ENCODE measurements at regions not wholly inside any gene's neighbourhood (a gene's known extent, or its start where the extent isn't known, plus 50 kb on each side); places are given as distances from the start of the nearest gene placed in this dataset.

DNA sequence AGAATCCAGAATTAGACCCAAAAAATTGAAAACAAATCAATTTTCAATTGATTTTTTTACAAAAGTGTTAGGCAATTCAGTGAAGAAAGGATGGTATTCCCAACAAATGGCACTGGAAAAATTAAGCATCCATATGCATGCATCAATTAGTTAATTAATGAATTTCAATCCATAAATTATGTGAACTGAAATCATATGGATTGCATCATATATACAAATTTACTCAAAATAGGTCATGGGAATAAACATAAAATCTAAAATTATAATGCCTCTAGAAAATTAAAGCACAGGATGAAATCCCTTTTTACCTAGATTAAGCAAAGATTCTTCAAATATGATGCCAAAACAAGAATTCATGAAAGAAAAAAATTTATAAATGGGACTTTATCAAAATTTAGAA, 213.9 kb upstream of the KLHL29 start:
- Histone ChIP-seq H3K4me2 (ENCODE audit: low read length) (no peak overlapping the region), H3K27me3 (ENCODE audit: control insufficient read depth, insufficient read depth, low read length) (no peaks in the 10 kb centered on the region), H3K36me3 (ENCODE audit: control insufficient read depth, insufficient read depth, low read length) (no peaks in the 10 kb centered on the region), H3K9me3 (ENCODE audit: control insufficient read depth, low read length) (no peaks in the 10 kb centered on the region), H3K79me2 (no peaks in the 10 kb centered on the region), H3K9ac (no peak overlapping the region), H3K27ac (no peak overlapping the region), H2AFZ (no peak overlapping the region), H3K4me3 (ENCODE audit: low read depth, low read length) (no peak overlapping the region), H3K4me1 (no peaks in the 10 kb centered on the region)
- TF ChIP-seq, protein P1, sequence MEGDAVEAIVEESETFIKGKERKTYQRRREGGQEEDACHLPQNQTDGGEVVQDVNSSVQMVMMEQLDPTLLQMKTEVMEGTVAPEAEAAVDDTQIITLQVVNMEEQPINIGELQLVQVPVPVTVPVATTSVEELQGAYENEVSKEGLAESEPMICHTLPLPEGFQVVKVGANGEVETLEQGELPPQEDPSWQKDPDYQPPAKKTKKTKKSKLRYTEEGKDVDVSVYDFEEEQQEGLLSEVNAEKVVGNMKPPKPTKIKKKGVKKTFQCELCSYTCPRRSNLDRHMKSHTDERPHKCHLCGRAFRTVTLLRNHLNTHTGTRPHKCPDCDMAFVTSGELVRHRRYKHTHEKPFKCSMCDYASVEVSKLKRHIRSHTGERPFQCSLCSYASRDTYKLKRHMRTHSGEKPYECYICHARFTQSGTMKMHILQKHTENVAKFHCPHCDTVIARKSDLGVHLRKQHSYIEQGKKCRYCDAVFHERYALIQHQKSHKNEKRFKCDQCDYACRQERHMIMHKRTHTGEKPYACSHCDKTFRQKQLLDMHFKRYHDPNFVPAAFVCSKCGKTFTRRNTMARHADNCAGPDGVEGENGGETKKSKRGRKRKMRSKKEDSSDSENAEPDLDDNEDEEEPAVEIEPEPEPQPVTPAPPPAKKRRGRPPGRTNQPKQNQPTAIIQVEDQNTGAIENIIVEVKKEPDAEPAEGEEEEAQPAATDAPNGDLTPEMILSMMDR (IDR thresholded peaks at IDR 0.05), result no peak

DNA sequence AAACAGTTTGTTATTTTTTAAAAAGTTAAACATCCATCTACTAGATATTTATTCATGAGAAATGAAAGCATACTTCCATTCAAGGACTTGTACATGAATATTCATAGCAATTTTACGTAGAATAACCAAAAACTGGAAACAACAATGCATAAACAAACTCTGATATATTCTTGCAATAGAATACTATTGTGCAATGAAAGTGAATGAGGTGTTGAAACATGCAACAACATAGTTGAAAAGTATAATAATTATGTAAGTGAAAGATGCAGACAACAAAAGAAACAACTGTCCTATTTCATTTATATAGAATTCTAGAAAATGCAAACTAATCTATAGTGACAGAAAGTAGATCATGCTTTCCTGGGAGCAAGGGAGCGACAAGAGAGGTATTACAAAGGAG, 206.6 kb upstream of the KLHL29 start:
- TF ChIP-seq, protein P1 (IDR thresholded peaks at IDR 0.05), result no peak
- Histone ChIP-seq H3K27me3 (ENCODE audit: control insufficient read depth, insufficient read depth, low read length) (no peaks in the 10 kb centered on the region), H3K79me2 (no peaks in the 10 kb centered on the region), H3K4me3 (ENCODE audit: low read depth, low read length) (no peak overlapping the region), H3K4me1 (no peaks in the 10 kb centered on the region), H2AFZ (no peak overlapping the region), H3K36me3 (ENCODE audit: control insufficient read depth, insufficient read depth, low read length) (no peaks in the 10 kb centered on the region), H3K9ac (no peak overlapping the region), H3K4me2 (ENCODE audit: low read length) (no peak overlapping the region), H3K27ac (no peak overlapping the region), H3K9me3 (ENCODE audit: control insufficient read depth, low read length) (no peaks in the 10 kb centered on the region)

DNA sequence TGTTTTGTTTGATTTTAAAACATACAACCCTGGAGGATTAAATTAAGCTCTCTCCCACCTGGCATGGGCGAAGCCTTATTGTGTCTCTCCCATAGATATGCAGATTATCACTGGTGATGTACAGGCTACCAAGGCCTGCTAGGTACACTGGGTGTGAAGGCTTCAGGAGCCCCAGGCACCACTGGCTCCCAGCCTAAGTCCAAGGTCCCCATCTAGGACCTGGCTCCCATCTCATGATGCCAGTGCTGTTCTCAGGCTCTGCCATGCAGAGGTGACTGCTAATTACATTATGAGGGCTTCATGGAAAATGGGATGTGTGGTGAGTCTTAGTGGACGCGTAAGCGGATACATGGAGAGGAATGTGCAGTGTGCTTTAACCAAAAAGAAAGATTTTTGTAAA, 201.2 kb upstream of the KLHL29 start:
- H3K4me1 ChIP-seq, result no peaks in the 10 kb centered on the region
- no peak overlapping the region for H3K4me2 ChIP-seq (ENCODE audit: low read length)
- H3K27me3 ChIP-seq (ENCODE audit: control insufficient read depth, insufficient read depth, low read length), result no peaks in the 10 kb centered on the region
- no peaks in the 10 kb centered on the region for H3K79me2 ChIP-seq
- H3K9me3 ChIP-seq (ENCODE audit: control insufficient read depth, low read length), result no peaks in the 10 kb centered on the region
- H3K9ac ChIP-seq, result no peak overlapping the region
- TF ChIP-seq, protein P1 (IDR thresholded peaks at IDR 0.05), result no peak
- no peak overlapping the region for H3K27ac ChIP-seq
- H3K4me3 ChIP-seq (ENCODE audit: low read depth, low read length), result no peak overlapping the region
- H2AFZ ChIP-seq, result no peak overlapping the region
- no peaks in the 10 kb centered on the region for H3K36me3 ChIP-seq (ENCODE audit: control insufficient read depth, insufficient read depth, low read length)

- no peak overlapping the region for H3K4me3 ChIP-seq (ENCODE audit: low read depth, low read length)
- H3K79me2 ChIP-seq, result no peaks in the 10 kb centered on the region
- H3K36me3 ChIP-seq (ENCODE audit: control insufficient read depth, insufficient read depth, low read length), result no peaks in the 10 kb centered on the region
- TF ChIP-seq, protein P1 (IDR thresholded peaks at IDR 0.05), result no peak
- H3K9me3 ChIP-seq (ENCODE audit: control insufficient read depth, low read length), result peaks cover 8% of the 10 kb centered on the region
- no peaks in the 10 kb centered on the region for H3K27me3 ChIP-seq (ENCODE audit: control insufficient read depth, insufficient read depth, low read length)
- H3K4me1 ChIP-seq, result no peaks in the 10 kb centered on the region
- no peak overlapping the region for H3K27ac ChIP-seq
- no peak overlapping the region for H2AFZ ChIP-seq
- no peak overlapping the region for H3K9ac ChIP-seq
- H3K4me2 ChIP-seq (ENCODE audit: low read length), result no peak overlapping the region
These were observed 186.5 kb upstream of the KLHL29 start for GRCh38 chr2:23198316-23199114.

Data from parathyroid adenoma (tissue), 2 donors.